ENCODE measurements at regions not wholly inside any gene's neighbourhood (a gene's known extent, or its start where the extent isn't known, plus 50 kb on each side); places are given as distances from the start of the nearest gene placed in this dataset.

- H3K9me3 Mint-ChIP-seq = no peaks in the 10 kb centered on the region
- no peak overlapping the region for H3K27ac Mint-ChIP-seq
- ATAC-seq = no peak
- no peaks in the 10 kb centered on the region for H3K4me1 Mint-ChIP-seq (ENCODE audit: low read depth in 2 of 2)
- no peak for DNase-seq (ENCODE audit: low spot score)
- H3K4me3 Mint-ChIP-seq = no peak overlapping the region
- no peaks in the 10 kb centered on the region for H3K36me3 Mint-ChIP-seq
- peaks cover 8 to 14% of the 10 kb centered on the region in 2 donors for H3K27me3 Mint-ChIP-seq
Measured at GRCh38 chr9:92180002-92180400, 64.8 kb upstream of the SPTLC1 start.

GRCh38 chr9:92179286-92180001 lies 64.2 kb upstream of the SPTLC1 start:
- Mint-ChIP-seq H3K9me3 (no peaks in the 10 kb centered on the region), H3K36me3 (no peaks in the 10 kb centered on the region), H3K4me1 (ENCODE audit: low read depth in 2 of 2) (no peaks in the 10 kb centered on the region), H3K27ac (no peak overlapping the region), H3K27me3 (peaks cover 9 to 10% of the 10 kb centered on the region in 2 donors), H3K4me3 (no peak overlapping the region)
- ATAC-seq (no peak), DNase-seq (ENCODE audit: low spot score) (no peak)

GRCh38 chr9:92177591-92177990 lies 62.4 kb upstream of the SPTLC1 start:
- Mint-ChIP-seq H3K27me3 (peaks cover 0 to 7% of the 10 kb centered on the region in 2 donors), H3K36me3 (no peaks in the 10 kb centered on the region), H3K27ac (no peak overlapping the region), H3K9me3 (no peaks in the 10 kb centered on the region), H3K4me3 (no peak overlapping the region), H3K4me1 (ENCODE audit: low read depth in 2 of 2) (no peaks in the 10 kb centered on the region)
- no peak for DNase-seq (ENCODE audit: low spot score)
- no peak for ATAC-seq

GRCh38 chr9:92176800-92177185 lies 61.6 kb upstream of the SPTLC1 start:
- Mint-ChIP-seq H3K4me1 (ENCODE audit: low read depth in 2 of 2) (no peaks in the 10 kb centered on the region), H3K27me3 (peaks cover 0 to 7% of the 10 kb centered on the region in 2 donors), H3K36me3 (no peaks in the 10 kb centered on the region), H3K9me3 (no peaks in the 10 kb centered on the region), H3K27ac (no peak overlapping the region), H3K4me3 (no peak overlapping the region)
- ATAC-seq = no peak
- no peak for DNase-seq (ENCODE audit: low spot score)

GRCh38 chr9:92176068-92176799 lies 61.0 kb upstream of the SPTLC1 start:
- ATAC-seq (no peak), DNase-seq (ENCODE audit: low spot score) (no peak)
- no peaks in the 10 kb centered on the region for H3K4me1 Mint-ChIP-seq (ENCODE audit: low read depth in 2 of 2)
- H3K4me3 Mint-ChIP-seq = no peak overlapping the region
- no peak overlapping the region for H3K27ac Mint-ChIP-seq
- H3K9me3 Mint-ChIP-seq = no peaks in the 10 kb centered on the region
- H3K27me3 Mint-ChIP-seq = peaks cover 0 to 11% of the 10 kb centered on the region in 2 donors
- no peaks in the 10 kb centered on the region for H3K36me3 Mint-ChIP-seq

GRCh38 chr9:92175441-92175840 lies 60.2 kb upstream of the SPTLC1 start:
- H3K4me3 Mint-ChIP-seq = no peak overlapping the region
- no peaks in the 10 kb centered on the region for H3K4me1 Mint-ChIP-seq (ENCODE audit: low read depth in 2 of 2)
- no peak overlapping the region for H3K27ac Mint-ChIP-seq
- no peaks in the 10 kb centered on the region for H3K9me3 Mint-ChIP-seq
- H3K36me3 Mint-ChIP-seq = no peaks in the 10 kb centered on the region
- H3K27me3 Mint-ChIP-seq = peaks cover 3 to 13% of the 10 kb centered on the region in 2 donors
- DNase-seq (ENCODE audit: low spot score) (no peak), ATAC-seq (no peak)

GRCh38 chr9:92173318-92173717 lies 58.1 kb upstream of the SPTLC1 start:
- ATAC-seq (no peak), DNase-seq (ENCODE audit: low spot score) (no peak)
- no peaks in the 10 kb centered on the region for H3K4me1 Mint-ChIP-seq (ENCODE audit: low read depth in 2 of 2)
- no peak overlapping the region for H3K27ac Mint-ChIP-seq
- no peaks in the 10 kb centered on the region for H3K9me3 Mint-ChIP-seq
- no peaks in the 10 kb centered on the region for H3K36me3 Mint-ChIP-seq
- H3K4me3 Mint-ChIP-seq = no peak overlapping the region
- H3K27me3 Mint-ChIP-seq = peaks cover 12 to 13% of the 10 kb centered on the region in 2 donors

GRCh38 chr9:92171822-92172221 lies 56.6 kb upstream of the SPTLC1 start:
- Mint-ChIP-seq H3K4me1 (ENCODE audit: low read depth in 2 of 2) (no peaks in the 10 kb centered on the region), H3K4me3 (no peak overlapping the region), H3K36me3 (no peaks in the 10 kb centered on the region), H3K27ac (no peak overlapping the region), H3K27me3 (peaks cover 12 to 13% of the 10 kb centered on the region in 2 donors), H3K9me3 (no peaks in the 10 kb centered on the region)
- no peak for ATAC-seq
- no peak for DNase-seq (ENCODE audit: low spot score)

- H3K9me3 Mint-ChIP-seq = no peaks in the 10 kb centered on the region
- no peak overlapping the region for H3K27ac Mint-ChIP-seq
Measured at GRCh38 chr9:92171281-92171680, 56.1 kb upstream of the SPTLC1 start.

GRCh38 chr9:92170848-92171247 lies 55.6 kb upstream of the SPTLC1 start:
- H3K27me3 Mint-ChIP-seq = peaks cover 13 to 19% of the 10 kb centered on the region in 2 donors
- H3K36me3 Mint-ChIP-seq = no peaks in the 10 kb centered on the region
- no peaks in the 10 kb centered on the region for H3K9me3 Mint-ChIP-seq
- H3K27ac Mint-ChIP-seq = no peak overlapping the region
- DNase-seq (ENCODE audit: low spot score) (no peak), ATAC-seq (peak in 1 of 2 donors; percentile 59)
- no peaks in the 10 kb centered on the region for H3K4me1 Mint-ChIP-seq (ENCODE audit: low read depth in 2 of 2)
- no peak overlapping the region for H3K4me3 Mint-ChIP-seq

More at GRCh38 chr9:92171281-92171680, 56.1 kb upstream of the SPTLC1 start:
- ATAC-seq (no peak), DNase-seq (ENCODE audit: low spot score) (no peak)
- no peaks in the 10 kb centered on the region for H3K4me1 Mint-ChIP-seq (ENCODE audit: low read depth in 2 of 2)
- H3K4me3 Mint-ChIP-seq = no peak overlapping the region
- peaks cover 13 to 16% of the 10 kb centered on the region in 2 donors for H3K27me3 Mint-ChIP-seq
- H3K36me3 Mint-ChIP-seq = no peaks in the 10 kb centered on the region

GRCh38 chr9:92165484-92165883 lies 50.3 kb upstream of the SPTLC1 start:
- Mint-ChIP-seq H3K36me3 (peaks cover 7% of the 10 kb centered on the region), H3K4me1 (ENCODE audit: low read depth in 2 of 2) (no peaks in the 10 kb centered on the region), H3K27me3 (peaks cover 5 to 23% of the 10 kb centered on the region in 2 donors), H3K9me3 (peaks cover 3% of the 10 kb centered on the region), H3K4me3 (no peak overlapping the region), H3K27ac (no peak overlapping the region)
- ATAC-seq = no peak
- DNase-seq (ENCODE audit: low spot score) = no peak
